ENCODE measurements at regions not wholly inside any gene's neighbourhood (a gene's known extent, or its start where the extent isn't known, plus 50 kb on each side); places are given as distances from the start of the nearest gene placed in this dataset.

GRCh38 chr13:37435881-37436280 lies 162.7 kb downstream of the POSTN start:
- Histone ChIP-seq H3K27ac (no peak overlapping the region), H3K4me3 (ENCODE audit: low read depth, low read length) (no peak overlapping the region), H3K27me3 (replicated peaks) (no peaks in the 10 kb centered on the region), H3K36me3 (replicated peaks) (no peaks in the 10 kb centered on the region)
- TF ChIP-seq CTCF (IDR thresholded peaks at IDR 0.05; ENCODE audit: low read depth, low read length, missing control alignments): no peak
- DNase-seq: no peak
- in situ Hi-C loops (cut with HindIII; ENCODE audit: low pct_ligation_motif_present, low sequenced_read_pairs): no loop called here

GRCh38 chr13:37433086-37433485 lies 165.5 kb downstream of the POSTN start:
- TF ChIP-seq CTCF (IDR thresholded peaks at IDR 0.05; ENCODE audit: low read depth, low read length, missing control alignments): no peak
- in situ Hi-C loops (cut with HindIII; ENCODE audit: low pct_ligation_motif_present, low sequenced_read_pairs): no loop called here
- no peak overlapping the region for H3K4me3 ChIP-seq (ENCODE audit: low read depth, low read length)
- no peaks in the 10 kb centered on the region for H3K27me3 ChIP-seq (replicated peaks)
- DNase-seq: no peak
- H3K27ac ChIP-seq: no peak overlapping the region
- H3K36me3 ChIP-seq (replicated peaks): no peaks in the 10 kb centered on the region

- DNase-seq: peak; percentile 65
- in situ Hi-C loops (cut with HindIII; ENCODE audit: low pct_ligation_motif_present, low sequenced_read_pairs): no loop called here
- Histone ChIP-seq H3K27ac (no peak overlapping the region), H3K36me3 (replicated peaks) (no peaks in the 10 kb centered on the region), H3K27me3 (replicated peaks) (no peaks in the 10 kb centered on the region), H3K4me3 (ENCODE audit: low read depth, low read length) (no peak overlapping the region)
- no peak for TF ChIP-seq CTCF (IDR thresholded peaks at IDR 0.05; ENCODE audit: low read depth, low read length, missing control alignments)
Observed at GRCh38 chr13:37429976-37430375, 168.6 kb downstream of the POSTN start.

- DNase-seq: no peak
- Histone ChIP-seq H3K27ac (no peak overlapping the region), H3K4me3 (ENCODE audit: low read depth, low read length) (no peak overlapping the region), H3K27me3 (replicated peaks) (no peaks in the 10 kb centered on the region), H3K36me3 (replicated peaks) (no peaks in the 10 kb centered on the region)
- in situ Hi-C loops (cut with HindIII; ENCODE audit: low pct_ligation_motif_present, low sequenced_read_pairs): no loop called here
- peak; percentile 16 for TF ChIP-seq CTCF (IDR thresholded peaks at IDR 0.05; ENCODE audit: low read depth, low read length, missing control alignments)
Observed at GRCh38 chr13:37427843-37428494, 170.6 kb downstream of the POSTN start.

- no peak overlapping the region for H3K4me3 ChIP-seq (ENCODE audit: low read depth, low read length)
- no peaks in the 10 kb centered on the region for H3K27me3 ChIP-seq (replicated peaks)
- no peak overlapping the region for H3K27ac ChIP-seq
- no peak for TF ChIP-seq CTCF (IDR thresholded peaks at IDR 0.05; ENCODE audit: low read depth, low read length, missing control alignments)
- no peaks in the 10 kb centered on the region for H3K36me3 ChIP-seq (replicated peaks)
- DNase-seq: no peak
- in situ Hi-C loops (cut with HindIII; ENCODE audit: low pct_ligation_motif_present, low sequenced_read_pairs): no loop called here
Observed at GRCh38 chr13:37418490-37418889, 180.1 kb downstream of the POSTN start.

- in situ Hi-C loops (cut with HindIII; ENCODE audit: low pct_ligation_motif_present, low sequenced_read_pairs): no loop called here
- DNase-seq: no peak
- H3K36me3 ChIP-seq (replicated peaks): no peaks in the 10 kb centered on the region
Observed at GRCh38 chr13:37417060-37417441, 181.5 kb downstream of the POSTN start.

More at GRCh38 chr13:37417060-37417441, 181.5 kb downstream of the POSTN start:
- Histone ChIP-seq H3K27me3 (replicated peaks) (no peaks in the 10 kb centered on the region), H3K4me3 (ENCODE audit: low read depth, low read length) (no peak overlapping the region), H3K27ac (no peak overlapping the region)
- TF ChIP-seq CTCF (IDR thresholded peaks at IDR 0.05; ENCODE audit: low read depth, low read length, missing control alignments): no peak

Measured in brain microvascular endothelial cell (primary cell).